CD14-positive monocyte (primary cell): ENCODE measurements at regions not wholly inside any gene's neighbourhood (a gene's known extent, or its start where the extent isn't known, plus 50 kb on each side); places are given as distances from the start of the nearest gene placed in this dataset.

Experiments
- DNase-seq, 3 donors: peaks; one replicate each; pipeline ENCODE4 v3.0.0-alpha.2; 2011 to 2022
- H2AFZ ChIP-seq: 2 replicates; pipeline ENCODE4 v1.6.0; 2012; ENCODE audit warnings: mild to moderate bottlenecking, low read depth, low read length, inconsistent platforms; ENCODE audit not compliant: insufficient read depth, poor library complexity, severe bottlenecking
- H3K27ac ChIP-seq, 2 donors: 1 replicate in 1 of 2; 2 replicates in 1 of 2; pipeline ENCODE4 v1.5.1; 2012 to 2013; ENCODE audit warnings: low read length in 2 of 2, control low read depth in 1 of 2, inconsistent platforms in 1 of 2, low read depth in 1 of 2, mild to moderate bottlenecking in 1 of 2
- H3K27me3 ChIP-seq, 2 donors: one replicate each; pipeline versions ENCODE4 v1.6.0 to v1.6.1; 2011 to 2013; ENCODE audit warnings: low read length in 2 of 2; ENCODE audit not compliant: control insufficient read depth in 2 of 2, insufficient read depth in 2 of 2
- H3K36me3 ChIP-seq, 2 donors: replicated peaks in 1 of 2; 1 replicate in 1 of 2; 2 replicates in 1 of 2; pipeline versions ENCODE4 v1.5.1 to v1.6.1; 2012 to 2013; ENCODE audit warnings: low read length in 2 of 2, control low read depth in 1 of 2, inconsistent platforms in 1 of 2, mild to moderate bottlenecking in 1 of 2; ENCODE audit not compliant: insufficient read depth in 2 of 2, control insufficient read depth in 1 of 2
- H3K4me1 ChIP-seq, 2 donors: 1 replicate in 1 of 2; 2 replicates in 1 of 2; pipeline versions ENCODE4 v1.5.1 to v1.6.1; 2012 to 2013; ENCODE audit warnings: low read length in 2 of 2, control low read depth in 1 of 2, inconsistent platforms in 1 of 2, mild to moderate bottlenecking in 1 of 2, moderate library complexity in 1 of 2; ENCODE audit not compliant: insufficient read depth in 2 of 2, control insufficient read depth in 1 of 2
- H3K4me2 ChIP-seq: replicated peaks from 2 replicates; pipeline ENCODE3; 2012; ENCODE audit warnings: low read length, moderate library complexity, mild to moderate bottlenecking; ENCODE audit not compliant: poor library complexity, severe bottlenecking; ENCODE audit errors: extremely low read depth
- H3K4me3 ChIP-seq, 3 experiments: fragments of 200-600 bp in 1 of 3; sonication (generic) in 1 of 3; replicated peaks in 1 of 3; 1 replicate in 2 of 3; 2 replicates in 1 of 3; pipeline ENCODE4 v1.5.1; 2011 to 2013; ENCODE audit warnings: low read length in 3 of 3, mild to moderate bottlenecking in 3 of 3, control low read depth in 2 of 3, low read depth in 2 of 3, inconsistent platforms in 1 of 3, moderate library complexity in 1 of 3
- H3K79me2 ChIP-seq: 2 replicates; pipeline ENCODE4 v1.6.0; 2012; ENCODE audit warnings: mild to moderate bottlenecking, control low read depth, inconsistent platforms, low read length, moderate library complexity; ENCODE audit not compliant: insufficient read depth
- H3K9ac ChIP-seq: 2 replicates; pipeline ENCODE4 v1.6.0; 2017; ENCODE audit warnings: low read length, mild to moderate bottlenecking; ENCODE audit not compliant: insufficient read depth, poor library complexity, severe bottlenecking
- H3K9me3 ChIP-seq, 2 donors: replicated peaks in 1 of 2; 1 replicate in 1 of 2; 2 replicates in 1 of 2; pipeline versions ENCODE4 v1.5.1 to v1.6.1; 2012 to 2013; ENCODE audit warnings: low read length in 2 of 2, control low read depth in 1 of 2; ENCODE audit not compliant: control insufficient read depth in 1 of 2, insufficient read depth in 1 of 2
- H4K20me1 ChIP-seq: 2 replicates; pipeline ENCODE4 v1.6.0; 2012; ENCODE audit warnings: mild to moderate bottlenecking, low read length, control low read depth, moderate library complexity; ENCODE audit not compliant: insufficient read depth
- H3K27ac Mint-ChIP-seq, 7 donors: one replicate each; pipeline ENCODE4 v1.8.0; 2020; ENCODE audit warnings: mild to moderate bottlenecking in 7 of 7, mixed read lengths in 7 of 7, moderate library complexity in 6 of 7, inconsistent platforms in 2 of 7
- H3K27me3 Mint-ChIP-seq, 3 donors: one replicate each; pipeline ENCODE4 v1.8.0; 2021 to 2022; ENCODE audit warnings: low read depth in 3 of 3, mild to moderate bottlenecking in 3 of 3, mixed read lengths in 3 of 3, moderate library complexity in 3 of 3, inconsistent platforms in 1 of 3
- H3K36me3 Mint-ChIP-seq, 2 donors: one replicate each; pipeline ENCODE4 v1.8.0; 2020; ENCODE audit warnings: mixed read lengths in 2 of 2, inconsistent platforms in 1 of 2, mild to moderate bottlenecking in 1 of 2
- H3K4me1 Mint-ChIP-seq: one replicate; pipeline ENCODE4 v1.8.0; 2020; ENCODE audit warnings: mild to moderate bottlenecking, mixed read lengths
- H3K4me3 Mint-ChIP-seq, 2 donors: one replicate each; pipeline ENCODE4 v1.8.0; 2020; ENCODE audit warnings: mild to moderate bottlenecking in 2 of 2, mixed read lengths in 2 of 2, moderate library complexity in 1 of 2
- H3K9me3 Mint-ChIP-seq, 7 donors: one replicate each; pipeline ENCODE4 v1.8.0; 2020 to 2022; ENCODE audit warnings: mixed read lengths in 7 of 7, mild to moderate bottlenecking in 6 of 7, moderate library complexity in 6 of 7, inconsistent platforms in 2 of 7
- CTCF ChIP-seq: fragments of 200-600 bp; IDR thresholded peaks from one replicate; pipeline ENCODE4 v1.8.0; 2022; ENCODE audit warnings: antibody characterized with exemption, mild to moderate bottlenecking
- WGBS: methylation state at CpG from one replicate; pipeline ENCODE4 v1.1.5; 2013; ENCODE audit warnings: missing lambda C conversion rate; ENCODE audit not compliant: insufficient coverage; 5-methylcytosine and 5-hydroxymethylcytosine counted together
- intact Hi-C, 2 donors: fragments of 100-400 bp; cut with micrococcal nuclease; formaldehyde crosslinking; loops; one replicate each; pipeline versions ENCODE4 v1.15.0 to v1.15.1; 2023

- peaks cover 0 to 3% (median 2%) of the 10 kb centered on the region in 3 donors for H3K27me3 Mint-ChIP-seq
- no peaks in the 10 kb centered on the region for H4K20me1 ChIP-seq
These were observed 88.1 kb upstream of the AGAP1 start for GRCh38 chr2:235405612-235406361.

GRCh38 chr2:235406430-235406829 is 87.4 kb upstream of the AGAP1 start:
- Histone ChIP-seq H3K4me3 (no peak overlapping the region), H3K36me3 (no peaks in the 10 kb centered on the region), H4K20me1 (no peaks in the 10 kb centered on the region), H3K79me2 (no peaks in the 10 kb centered on the region), H2AFZ (no peak overlapping the region), H3K4me2 (no peak overlapping the region), H3K27me3 (no peaks in the 10 kb centered on the region), H3K4me1 (no peaks in the 10 kb centered on the region), H3K9me3 (no peaks in the 10 kb centered on the region), H3K27ac (no peak overlapping the region), H3K9ac (no peak overlapping the region)
- intact Hi-C loops = no loop called here
- peaks cover 0 to 4% (median 3%) of the 10 kb centered on the region in 3 donors for H3K27me3 Mint-ChIP-seq
- no peaks in the 10 kb centered on the region for H3K4me1 Mint-ChIP-seq
- no peak for DNase-seq
- no peak overlapping the region for H3K4me3 Mint-ChIP-seq
- H3K36me3 Mint-ChIP-seq = no peaks in the 10 kb centered on the region
- TF ChIP-seq CTCF = no peak
- H3K27ac Mint-ChIP-seq = no peak overlapping the region
- H3K9me3 Mint-ChIP-seq = peaks cover 0 to 6% (median 2%) of the 10 kb centered on the region in 7 donors
- no CpG with 5 or more reads among the region's 8 CpGs for WGBS

More at GRCh38 chr2:235405612-235406361, 88.1 kb upstream of the AGAP1 start:
- no peak for DNase-seq
- Histone ChIP-seq H3K4me1 (no peaks in the 10 kb centered on the region), H3K79me2 (no peaks in the 10 kb centered on the region), H3K27ac (no peak overlapping the region), H3K9me3 (no peaks in the 10 kb centered on the region), H3K9ac (no peak overlapping the region), H2AFZ (no peak overlapping the region), H3K4me2 (no peak overlapping the region), H3K27me3 (no peaks in the 10 kb centered on the region), H3K36me3 (no peaks in the 10 kb centered on the region), H3K4me3 (no peak overlapping the region)
- no peaks in the 10 kb centered on the region for H3K4me1 Mint-ChIP-seq
- WGBS = 56% methylated on average over 4 of the region's 11 CpGs
- H3K4me3 Mint-ChIP-seq = no peak overlapping the region
- no peak for TF ChIP-seq CTCF
- H3K36me3 Mint-ChIP-seq = no peaks in the 10 kb centered on the region
- peaks cover 0 to 7% (median 2%) of the 10 kb centered on the region in 7 donors for H3K9me3 Mint-ChIP-seq
- H3K27ac Mint-ChIP-seq = peak overlapping the region in 1 of 7 donors; percentile 2
- intact Hi-C loops = no loop called here
